Transverse colon (tissue), 3 donors: ENCODE measurements at regions not wholly inside any gene's neighbourhood (a gene's known extent, or its start where the extent isn't known, plus 50 kb on each side); places are given as distances from the start of the nearest gene placed in this dataset.

ENCODE experiments used
- CTCF ChIP-seq, 5 experiments: fragments of 200-600 bp in 3 of 5; fragments of 450-650 bp in 2 of 5; sonication (generic) in 3 of 5; IDR thresholded peaks; 1 replicate in 2 of 5; 2 replicates in 3 of 5; pipeline ENCODE4 v1.5.1; 2016 to 2017; ENCODE audit warnings: antibody characterized with exemption in 5 of 5, inconsistent platforms in 3 of 5, mild to moderate bottlenecking in 2 of 5, moderate library complexity in 1 of 5
- EP300 ChIP-seq: sonication (generic); formaldehyde crosslinking; IDR thresholded peaks from one replicate; pipeline ENCODE4 v1.6.1; 2017; ENCODE audit warnings: antibody characterized with exemption, low read depth

- TF ChIP-seq CTCF (IDR thresholded peaks at IDR 0.05) (no peak), EP300 (no peak)
Observed at GRCh38 chr5:144567421-144567780, 396.7 kb downstream of the KCTD16 start.
